SK-N-SH (cell line): ENCODE measurements at regions not wholly inside any gene's neighbourhood (a gene's known extent, or its start where the extent isn't known, plus 50 kb on each side); places are given as distances from the start of the nearest gene placed in this dataset.

ENCODE experiments used
- CTCF ChIA-PET: fragments of 300-600, 350-600 bp; formaldehyde crosslinking; extraction: SDS; loops from one replicate; lab custom pipeline; 2021; lab: Yijun Ruan, JAX
- POLR2A ChIA-PET: fragments of 350-600 bp; sonication (Branson Sonifier 250); formaldehyde crosslinking; extraction: SDS; loops from one replicate; lab custom pipeline; 2020; ENCODE audit warnings: antibody characterized with exemption, inconsistent platforms; lab: Yijun Ruan, JAX
- DNase-seq: peaks from one replicate; pipeline ENCODE4 v3.0.0; 2012
- H2AFZ ChIP-seq: fragments of 200-600 bp; sonication (generic); 2 replicates; pipeline ENCODE4 v1.8.1; 2016; ENCODE audit warnings: antibody characterized with exemption, mild to moderate bottlenecking, low read depth
- H3F3A ChIP-seq: fragments of 200-600 bp; sonication (generic); replicated peaks from 2 replicates; pipeline ENCODE3; 2016; ENCODE audit warnings: antibody characterized with exemption, mild to moderate bottlenecking; ENCODE audit not compliant: insufficient read depth
- H3K27ac ChIP-seq, 2 experiments: fragments of 200-500 bp in 1 of 2; fragments of 200-600 bp in 1 of 2; sonication (Bioruptor generic) in 1 of 2; sonication (generic), shearing (Covaris generic) in 1 of 2; 2 replicates each; pipeline versions ENCODE4 v1.5.1 to v1.6.1; 2014 to 2016; ENCODE audit warnings: low read depth in 2 of 2, inconsistent platforms in 1 of 2, low read length in 1 of 2, mild to moderate bottlenecking in 1 of 2, mixed read lengths in 1 of 2
- H3K27me3 ChIP-seq: fragments of 200-600 bp; sonication (generic), shearing (Covaris generic); 2 replicates; pipeline ENCODE4 v1.6.1; 2016; ENCODE audit warnings: mixed run types; ENCODE audit not compliant: insufficient read depth
- H3K36me3 ChIP-seq, 2 experiments: fragments of 200-500 bp in 1 of 2; fragments of 200-600 bp in 1 of 2; sonication (Bioruptor generic) in 1 of 2; sonication (generic) in 1 of 2; replicated peaks in 1 of 2; 2 replicates each; pipeline versions ENCODE3 to v1.5.1; 2014 to 2016; ENCODE audit warnings: low read length in 1 of 2, mild to moderate bottlenecking in 1 of 2; ENCODE audit not compliant: insufficient read depth in 2 of 2, control insufficient read depth in 1 of 2
- H3K4me1 ChIP-seq, 2 experiments: fragments of 200-500 bp in 1 of 2; fragments of 200-600 bp in 1 of 2; sonication (Bioruptor generic) in 1 of 2; sonication (generic), shearing (Covaris generic) in 1 of 2; 2 replicates each; pipeline versions ENCODE4 v1.5.1 to v1.6.1; 2014 to 2016; ENCODE audit warnings: low read depth in 1 of 2, low read length in 1 of 2, mixed run types in 1 of 2; ENCODE audit not compliant: insufficient read depth in 2 of 2, control insufficient read depth in 1 of 2
- H3K4me2 ChIP-seq: fragments of 200-600 bp; sonication (generic), shearing (Covaris generic); 2 replicates; pipeline ENCODE4 v1.6.1; 2017; ENCODE audit warnings: mixed run types
- H3K4me3 ChIP-seq, 2 experiments: fragments of 200-500 bp in 1 of 2; fragments of 200-600 bp in 1 of 2; sonication (Bioruptor generic) in 1 of 2; sonication (generic), shearing (Covaris generic) in 1 of 2; 2 replicates each; pipeline versions ENCODE4 v1.5.1 to v1.8.1; 2014 to 2016; ENCODE audit warnings: low read depth in 2 of 2, inconsistent platforms in 1 of 2, low read length in 1 of 2, mild to moderate bottlenecking in 1 of 2, mixed read lengths in 1 of 2, moderate library complexity in 1 of 2
- H3K79me2 ChIP-seq: fragments of 200-600 bp; sonication (generic); 2 replicates; pipeline ENCODE4 v1.8.1; 2017; ENCODE audit warnings: mild to moderate bottlenecking; ENCODE audit not compliant: insufficient read depth
- H3K9ac ChIP-seq: fragments of 200-600 bp; sonication (generic); 2 replicates; pipeline ENCODE4 v1.6.1; 2017; ENCODE audit warnings: mixed run types
- H3K9me2 ChIP-seq: fragments of 200-600 bp; sonication (generic); 2 replicates; pipeline ENCODE4 v1.6.1; 2017; ENCODE audit warnings: mixed run types
- H3K9me3 ChIP-seq: fragments of 200-600 bp; sonication (generic); 2 replicates; pipeline ENCODE4 v1.6.1; 2017; ENCODE audit warnings: mixed run types, mild to moderate bottlenecking, moderate library complexity
- H4K20me1 ChIP-seq: fragments of 200-600 bp; sonication (generic); 2 replicates; pipeline ENCODE4 v1.6.1; 2017; ENCODE audit warnings: mild to moderate bottlenecking, mixed run types; ENCODE audit not compliant: insufficient read depth
- CHD2 ChIP-seq: fragments of 150-350 bp; IDR thresholded peaks from 2 replicates; pipeline ENCODE4 v1.6.1; 2018; ENCODE audit warnings: low read length; ENCODE audit not compliant: partially characterized antibody
- EP300 ChIP-seq, 2 experiments: IDR thresholded peaks; 2 replicates each; pipeline versions ENCODE4 v1.4.0 to v1.6.1; 2012; ENCODE audit warnings: borderline replicate concordance in 1 of 2, low read depth in 1 of 2, low read length in 1 of 2
- FOXJ3 ChIP-seq: sonication (generic); formaldehyde crosslinking; IDR thresholded peaks from 2 replicates; pipeline ENCODE4 v1.5.1; 2020; ENCODE audit warnings: mild to moderate bottlenecking, missing genetic modification reagents
- FOXM1 ChIP-seq: IDR thresholded peaks from 2 replicates; pipeline ENCODE4 v1.4.0; 2012; ENCODE audit warnings: low read depth, mild to moderate bottlenecking
- GABPA ChIP-seq: IDR thresholded peaks from 2 replicates; pipeline ENCODE4 v1.4.0; 2012; ENCODE audit warnings: low read depth, mild to moderate bottlenecking
- GATA2 ChIP-seq: sonication (generic); formaldehyde crosslinking; IDR thresholded peaks from 2 replicates; pipeline ENCODE4 v1.5.0; 2020; ENCODE audit warnings: mild to moderate bottlenecking, missing genetic modification reagents
- JUND ChIP-seq: IDR thresholded peaks from 2 replicates; pipeline ENCODE4 v1.4.0; 2012
- MEF2A ChIP-seq: IDR thresholded peaks from 2 replicates; pipeline ENCODE4 v1.4.0; 2012; ENCODE audit warnings: low read depth, borderline replicate concordance
- RAD21 ChIP-seq: IDR thresholded peaks from 2 replicates; pipeline ENCODE4 v1.6.1; 2012; ENCODE audit warnings: mild to moderate bottlenecking, low read length
- SMC3 ChIP-seq: IDR thresholded peaks from 2 replicates; pipeline ENCODE4 v1.6.1; 2012; ENCODE audit warnings: low read depth, low read length, improper control_type of control experiment
- TAF1 ChIP-seq: IDR thresholded peaks from 2 replicates; pipeline ENCODE4 v1.6.1; 2012; ENCODE audit warnings: low read depth, mild to moderate bottlenecking, low read length, moderate library complexity, borderline replicate concordance
- TCF12 ChIP-seq: IDR thresholded peaks from 2 replicates; pipeline ENCODE4 v1.4.0; 2012
- YY1 ChIP-seq: IDR thresholded peaks from 2 replicates; pipeline ENCODE4 v1.4.0; 2012; ENCODE audit warnings: low read depth, mild to moderate bottlenecking
- WGBS: methylation state at CpG from one replicate; pipeline ENCODE4 v1.1.6; 2017; ENCODE audit warnings: low lambda C conversion rate; 5-methylcytosine and 5-hydroxymethylcytosine counted together
- TF ChIP-seq, protein P1 (sequence below): fragments of 200-600 bp; sonication (generic); IDR thresholded peaks from 2 replicates; pipeline ENCODE4 v1.6.1; 2017; ENCODE audit warnings: antibody characterized with exemption, mild to moderate bottlenecking, moderate library complexity
- TF ChIP-seq, protein P2 (sequence below): IDR thresholded peaks from 2 replicates; pipeline ENCODE4; 2012
- TF ChIP-seq, protein P3 (sequence below): IDR thresholded peaks from 2 replicates; pipeline ENCODE4 v1.4.0; 2012; ENCODE audit warnings: low read depth, borderline replicate concordance
- TF ChIP-seq, protein P4 (sequence below): fragments of 150-350 bp; IDR thresholded peaks from 2 replicates; pipeline ENCODE4 v1.6.1; 2017; ENCODE audit warnings: antibody characterized with exemption, low read length, low read depth, borderline replicate concordance
- TF ChIP-seq, protein P5 (sequence below): fragments of 150-350 bp; IDR thresholded peaks from 2 replicates; pipeline ENCODE4 v1.6.1; 2016; ENCODE audit warnings: mild to moderate bottlenecking, low read depth, low read length
- TF ChIP-seq, protein P6 (sequence below): IDR thresholded peaks from 2 replicates; pipeline ENCODE4 v1.6.1; 2012; ENCODE audit warnings: mild to moderate bottlenecking, low read depth, low read length, moderate library complexity

DNA sequence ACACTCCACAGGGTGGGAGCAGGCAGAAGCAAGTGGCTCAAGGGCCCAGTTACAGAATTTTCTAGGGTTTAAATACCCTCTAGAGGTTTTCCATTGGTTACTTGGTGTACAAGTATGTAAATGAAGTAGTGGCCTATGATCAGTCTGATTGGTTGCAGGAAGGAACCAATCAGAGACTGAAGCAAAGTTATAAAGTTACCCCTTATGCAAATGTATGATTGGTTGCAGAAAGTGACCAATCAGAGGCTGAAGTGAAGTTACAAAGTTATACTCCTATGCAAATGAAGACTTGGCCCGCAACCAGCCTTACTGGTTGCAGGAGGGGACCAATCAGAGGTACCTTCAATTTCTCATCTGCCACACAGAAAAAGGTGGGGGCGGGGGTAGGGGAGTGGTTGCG, 154.6 kb downstream of the INO80D start:
- no peak overlapping the region for H3K4me3 ChIP-seq
- 89% methylated on average over 3 of the region's 3 CpGs for WGBS
- H3F3A ChIP-seq: no peaks in the 10 kb centered on the region
- H3K9ac ChIP-seq: no peak overlapping the region
- no peak for DNase-seq
- H3K36me3 ChIP-seq: no peaks in the 10 kb centered on the region
- ChIA-PET POLR2A (no interaction called here), CTCF (interaction anchor here (1.6 kb wide), 1 partner anchor 157 kb away, joined by 11 read pairs; no protein-coding TSS in a partner anchor)
- 0 out of 2 replicates have a peak, but pooled peaks cover 12% of the 10 kb centered on the region for H3K27me3 ChIP-seq
- H2AFZ ChIP-seq: no peak overlapping the region
- no peaks in the 10 kb centered on the region for H3K79me2 ChIP-seq
- TF ChIP-seq TAF1 (no peak), GABPA (no peak), CHD2 (no peak), MEF2A (no peak), RAD21 (no peak), GATA2 (CRISPR knock-in tag) (no peak), EP300 (IDR thresholded peaks at IDR 0.05; ENCODE audit: borderline replicate concordance in 1 of 2, low read depth in 1 of 2, low read length in 1 of 2) (no peak), SMC3 (no peak), YY1 (no peak), JUND (no peak), FOXM1 (no peak), TCF12 (no peak), FOXJ3 (no peak)
- TF ChIP-seq, protein P1, sequence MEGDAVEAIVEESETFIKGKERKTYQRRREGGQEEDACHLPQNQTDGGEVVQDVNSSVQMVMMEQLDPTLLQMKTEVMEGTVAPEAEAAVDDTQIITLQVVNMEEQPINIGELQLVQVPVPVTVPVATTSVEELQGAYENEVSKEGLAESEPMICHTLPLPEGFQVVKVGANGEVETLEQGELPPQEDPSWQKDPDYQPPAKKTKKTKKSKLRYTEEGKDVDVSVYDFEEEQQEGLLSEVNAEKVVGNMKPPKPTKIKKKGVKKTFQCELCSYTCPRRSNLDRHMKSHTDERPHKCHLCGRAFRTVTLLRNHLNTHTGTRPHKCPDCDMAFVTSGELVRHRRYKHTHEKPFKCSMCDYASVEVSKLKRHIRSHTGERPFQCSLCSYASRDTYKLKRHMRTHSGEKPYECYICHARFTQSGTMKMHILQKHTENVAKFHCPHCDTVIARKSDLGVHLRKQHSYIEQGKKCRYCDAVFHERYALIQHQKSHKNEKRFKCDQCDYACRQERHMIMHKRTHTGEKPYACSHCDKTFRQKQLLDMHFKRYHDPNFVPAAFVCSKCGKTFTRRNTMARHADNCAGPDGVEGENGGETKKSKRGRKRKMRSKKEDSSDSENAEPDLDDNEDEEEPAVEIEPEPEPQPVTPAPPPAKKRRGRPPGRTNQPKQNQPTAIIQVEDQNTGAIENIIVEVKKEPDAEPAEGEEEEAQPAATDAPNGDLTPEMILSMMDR: no peak
- TF ChIP-seq, protein P2, sequence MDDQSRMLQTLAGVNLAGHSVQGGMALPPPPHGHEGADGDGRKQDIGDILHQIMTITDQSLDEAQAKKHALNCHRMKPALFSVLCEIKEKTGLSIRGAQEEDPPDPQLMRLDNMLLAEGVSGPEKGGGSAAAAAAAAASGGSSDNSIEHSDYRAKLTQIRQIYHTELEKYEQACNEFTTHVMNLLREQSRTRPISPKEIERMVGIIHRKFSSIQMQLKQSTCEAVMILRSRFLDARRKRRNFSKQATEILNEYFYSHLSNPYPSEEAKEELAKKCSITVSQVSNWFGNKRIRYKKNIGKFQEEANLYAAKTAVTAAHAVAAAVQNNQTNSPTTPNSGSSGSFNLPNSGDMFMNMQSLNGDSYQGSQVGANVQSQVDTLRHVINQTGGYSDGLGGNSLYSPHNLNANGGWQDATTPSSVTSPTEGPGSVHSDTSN: no peak
- TF ChIP-seq, protein P3, sequence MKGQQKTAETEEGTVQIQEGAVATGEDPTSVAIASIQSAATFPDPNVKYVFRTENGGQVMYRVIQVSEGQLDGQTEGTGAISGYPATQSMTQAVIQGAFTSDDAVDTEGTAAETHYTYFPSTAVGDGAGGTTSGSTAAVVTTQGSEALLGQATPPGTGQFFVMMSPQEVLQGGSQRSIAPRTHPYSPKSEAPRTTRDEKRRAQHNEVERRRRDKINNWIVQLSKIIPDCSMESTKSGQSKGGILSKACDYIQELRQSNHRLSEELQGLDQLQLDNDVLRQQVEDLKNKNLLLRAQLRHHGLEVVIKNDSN: no peak
- TF ChIP-seq, protein P4, sequence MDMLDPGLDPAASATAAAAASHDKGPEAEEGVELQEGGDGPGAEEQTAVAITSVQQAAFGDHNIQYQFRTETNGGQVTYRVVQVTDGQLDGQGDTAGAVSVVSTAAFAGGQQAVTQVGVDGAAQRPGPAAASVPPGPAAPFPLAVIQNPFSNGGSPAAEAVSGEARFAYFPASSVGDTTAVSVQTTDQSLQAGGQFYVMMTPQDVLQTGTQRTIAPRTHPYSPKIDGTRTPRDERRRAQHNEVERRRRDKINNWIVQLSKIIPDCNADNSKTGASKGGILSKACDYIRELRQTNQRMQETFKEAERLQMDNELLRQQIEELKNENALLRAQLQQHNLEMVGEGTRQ: no peak
- TF ChIP-seq, protein P5, sequence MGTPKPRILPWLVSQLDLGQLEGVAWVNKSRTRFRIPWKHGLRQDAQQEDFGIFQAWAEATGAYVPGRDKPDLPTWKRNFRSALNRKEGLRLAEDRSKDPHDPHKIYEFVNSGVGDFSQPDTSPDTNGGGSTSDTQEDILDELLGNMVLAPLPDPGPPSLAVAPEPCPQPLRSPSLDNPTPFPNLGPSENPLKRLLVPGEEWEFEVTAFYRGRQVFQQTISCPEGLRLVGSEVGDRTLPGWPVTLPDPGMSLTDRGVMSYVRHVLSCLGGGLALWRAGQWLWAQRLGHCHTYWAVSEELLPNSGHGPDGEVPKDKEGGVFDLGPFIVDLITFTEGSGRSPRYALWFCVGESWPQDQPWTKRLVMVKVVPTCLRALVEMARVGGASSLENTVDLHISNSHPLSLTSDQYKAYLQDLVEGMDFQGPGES: no peak
- TF ChIP-seq, protein P6, sequence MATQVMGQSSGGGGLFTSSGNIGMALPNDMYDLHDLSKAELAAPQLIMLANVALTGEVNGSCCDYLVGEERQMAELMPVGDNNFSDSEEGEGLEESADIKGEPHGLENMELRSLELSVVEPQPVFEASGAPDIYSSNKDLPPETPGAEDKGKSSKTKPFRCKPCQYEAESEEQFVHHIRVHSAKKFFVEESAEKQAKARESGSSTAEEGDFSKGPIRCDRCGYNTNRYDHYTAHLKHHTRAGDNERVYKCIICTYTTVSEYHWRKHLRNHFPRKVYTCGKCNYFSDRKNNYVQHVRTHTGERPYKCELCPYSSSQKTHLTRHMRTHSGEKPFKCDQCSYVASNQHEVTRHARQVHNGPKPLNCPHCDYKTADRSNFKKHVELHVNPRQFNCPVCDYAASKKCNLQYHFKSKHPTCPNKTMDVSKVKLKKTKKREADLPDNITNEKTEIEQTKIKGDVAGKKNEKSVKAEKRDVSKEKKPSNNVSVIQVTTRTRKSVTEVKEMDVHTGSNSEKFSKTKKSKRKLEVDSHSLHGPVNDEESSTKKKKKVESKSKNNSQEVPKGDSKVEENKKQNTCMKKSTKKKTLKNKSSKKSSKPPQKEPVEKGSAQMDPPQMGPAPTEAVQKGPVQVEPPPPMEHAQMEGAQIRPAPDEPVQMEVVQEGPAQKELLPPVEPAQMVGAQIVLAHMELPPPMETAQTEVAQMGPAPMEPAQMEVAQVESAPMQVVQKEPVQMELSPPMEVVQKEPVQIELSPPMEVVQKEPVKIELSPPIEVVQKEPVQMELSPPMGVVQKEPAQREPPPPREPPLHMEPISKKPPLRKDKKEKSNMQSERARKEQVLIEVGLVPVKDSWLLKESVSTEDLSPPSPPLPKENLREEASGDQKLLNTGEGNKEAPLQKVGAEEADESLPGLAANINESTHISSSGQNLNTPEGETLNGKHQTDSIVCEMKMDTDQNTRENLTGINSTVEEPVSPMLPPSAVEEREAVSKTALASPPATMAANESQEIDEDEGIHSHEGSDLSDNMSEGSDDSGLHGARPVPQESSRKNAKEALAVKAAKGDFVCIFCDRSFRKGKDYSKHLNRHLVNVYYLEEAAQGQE: no peak
- no peak overlapping the region for H3K27ac ChIP-seq
- H3K4me2 ChIP-seq: no peak overlapping the region
- H3K4me1 ChIP-seq: peaks cover 0 to 8% of the 10 kb centered on the region in 2 experiments; a peak in 1 of 4 replicates
- H3K9me3 ChIP-seq: no peaks in the 10 kb centered on the region
- no peaks in the 10 kb centered on the region for H3K9me2 ChIP-seq
- H4K20me1 ChIP-seq: no peaks in the 10 kb centered on the region
